H1 (cell line): ENCODE measurements at regions not wholly inside any gene's neighbourhood (a gene's known extent, or its start where the extent isn't known, plus 50 kb on each side); places are given as distances from the start of the nearest gene placed in this dataset.
"Not testable (repeated sequence)": the region's sequence is repeated elsewhere in the genome, so short reads cannot be mapped to it uniquely, and the experiment has no call there.

Source experiments
- CTCF ChIA-PET: fragments of 300-600 bp; sonication (Branson Sonifier 250); formaldehyde crosslinking; loops from one replicate; lab custom pipeline; 2021; ENCODE audit not compliant: partially characterized antibody; lab: Charles Lee
- POLR2A ChIA-PET: fragments of 300-600 bp; sonication (Branson Sonifier 250); formaldehyde crosslinking; loops from one replicate; lab custom pipeline; 2021; ENCODE audit warnings: inconsistent platforms; ENCODE audit not compliant: partially characterized antibody; lab: Charles Lee
- DNase-seq, 2 experiments: peaks; one replicate each; pipeline versions ENCODE4 v3.0.0 to v3.0.0-alpha.2; 2010 to 2022; ENCODE audit warnings: low spot score in 2 of 2, low read depth in 1 of 2, mixed read lengths in 1 of 2
- FAIRE-seq: peaks from 2 replicates; lab custom pipeline; 2011; peaks lifted over from hg19 to GRCh38; lab: Jason Lieb, UNC
- H2AFZ ChIP-seq: 2 replicates; pipeline ENCODE4 v1.8.1; 2012; ENCODE audit warnings: low read length, inconsistent platforms
- H2AK5ac ChIP-seq: 2 replicates; pipeline ENCODE4 v1.6.1; 2013; ENCODE audit warnings: low read depth, low read length
- H2BK120ac ChIP-seq: replicated peaks from 2 replicates; pipeline ENCODE3; 2013; ENCODE audit warnings: low read depth, low read length, inconsistent platforms
- H2BK12ac ChIP-seq: 2 replicates; pipeline ENCODE4 v1.6.1; 2013; ENCODE audit warnings: low read depth, low read length
- H2BK15ac ChIP-seq: 2 replicates; pipeline ENCODE4 v1.6.1; 2013; ENCODE audit warnings: low read length
- H2BK20ac ChIP-seq: 2 replicates; pipeline ENCODE4 v1.6.1; 2013; ENCODE audit warnings: low read length
- H2BK5ac ChIP-seq: 2 replicates; pipeline ENCODE4 v1.6.1; 2013; ENCODE audit warnings: low read depth, low read length
- H3K14ac ChIP-seq: 2 replicates; pipeline ENCODE4 v1.6.1; 2013; ENCODE audit warnings: inconsistent platforms; ENCODE audit not compliant: insufficient read length
- H3K18ac ChIP-seq: 2 replicates; pipeline ENCODE4 v1.6.1; 2013; ENCODE audit warnings: low read length; ENCODE audit errors: extremely low read depth
- H3K23ac ChIP-seq: 2 replicates; pipeline ENCODE4 v1.6.1; 2013; ENCODE audit warnings: inconsistent platforms; ENCODE audit not compliant: insufficient read length
- H3K23me2 ChIP-seq: 2 replicates; pipeline ENCODE4 v1.6.1; 2013; ENCODE audit warnings: low read depth, low read length
- H3K27ac ChIP-seq: 2 replicates; pipeline ENCODE4 v1.6.1; 2011; ENCODE audit warnings: low read depth, low read length, inconsistent platforms
- H3K27me3 ChIP-seq, 4 experiments: replicated peaks in 1 of 4; 1 replicate in 1 of 4; 2 replicates in 3 of 4; pipeline versions ENCODE4 v1.6.1 to v1.8.1; 2011 to 2013; ENCODE audit warnings: low read length in 3 of 4, mild to moderate bottlenecking in 3 of 4, inconsistent platforms in 2 of 4, mixed read lengths in 2 of 4, moderate library complexity in 1 of 4; ENCODE audit not compliant: control insufficient read depth in 3 of 4, insufficient read depth in 3 of 4; ENCODE audit errors: extremely low read depth in 1 of 4
- H3K36me3 ChIP-seq, 4 experiments: 2 replicates each; pipeline versions ENCODE4 v1.6.1 to v1.8.1; 2011 to 2013; ENCODE audit warnings: mild to moderate bottlenecking in 4 of 4, low read length in 3 of 4, moderate library complexity in 2 of 4, control low read depth in 1 of 4, inconsistent platforms in 1 of 4; ENCODE audit not compliant: insufficient read depth in 4 of 4, control insufficient read depth in 2 of 4
- H3K4ac ChIP-seq: replicated peaks from 2 replicates; pipeline ENCODE3; 2013; ENCODE audit warnings: low read length, low read depth, mixed read lengths, inconsistent platforms; ENCODE audit not compliant: insufficient read length
- H3K4me1 ChIP-seq, 4 experiments: replicated peaks in 1 of 4; 1 replicate in 1 of 4; 2 replicates in 3 of 4; pipeline versions ENCODE4 v1.6.1 to v1.8.1; 2011 to 2013; ENCODE audit warnings: low read length in 3 of 4, inconsistent platforms in 2 of 4, mixed read lengths in 1 of 4; ENCODE audit not compliant: insufficient read depth in 4 of 4, control insufficient read depth in 3 of 4
- H3K4me2 ChIP-seq, 2 experiments: 2 replicates each; pipeline versions ENCODE4 v1.6.1 to v1.8.1; 2011 to 2013; ENCODE audit warnings: low read depth in 2 of 2, low read length in 2 of 2, control low read depth in 1 of 2, inconsistent platforms in 1 of 2, mild to moderate bottlenecking in 1 of 2; ENCODE audit not compliant: insufficient read depth in 1 of 2
- H3K4me3 ChIP-seq, 4 experiments: fragments of 200-600, 300-600 bp in 1 of 4; sonication (generic), shearing (Covaris generic), sonication (Bioruptor Twin) in 1 of 4; 2 replicates each; pipeline versions ENCODE4 v1.5.1 to v1.8.1; 2011 to 2016; ENCODE audit warnings: low read length in 4 of 4, low read depth in 3 of 4, control low read depth in 2 of 4, inconsistent platforms in 2 of 4, mild to moderate bottlenecking in 2 of 4, mixed read lengths in 1 of 4, moderate library complexity in 1 of 4; ENCODE audit not compliant: insufficient read depth in 2 of 4; ENCODE audit errors: extremely low read depth in 1 of 4
- H3K56ac ChIP-seq: replicated peaks from 2 replicates; pipeline ENCODE3; 2013; ENCODE audit warnings: low read depth, mild to moderate bottlenecking, mixed read lengths, low read length, inconsistent platforms; ENCODE audit not compliant: insufficient read length
- H3K79me1 ChIP-seq: 2 replicates; pipeline ENCODE4 v1.6.1; 2013; ENCODE audit warnings: low read depth, low read length, control low read depth
- H3K79me2 ChIP-seq, 2 experiments: 2 replicates each; pipeline versions ENCODE4 v1.6.1 to v1.8.1; 2012 to 2013; ENCODE audit warnings: low read length in 2 of 2, mild to moderate bottlenecking in 2 of 2, inconsistent platforms in 1 of 2; ENCODE audit not compliant: insufficient read depth in 2 of 2, control insufficient read depth in 1 of 2
- H3K9ac ChIP-seq, 4 experiments: replicated peaks in 1 of 4; 1 replicate in 1 of 4; 2 replicates in 3 of 4; pipeline versions ENCODE4 v1.6.1 to v1.8.1; 2011 to 2013; ENCODE audit warnings: low read depth in 3 of 4, low read length in 3 of 4, control low read depth in 2 of 4, mild to moderate bottlenecking in 2 of 4, moderate library complexity in 2 of 4, inconsistent platforms in 1 of 4; ENCODE audit errors: extremely low read depth in 1 of 4
- H3K9me3 ChIP-seq, 2 experiments: 2 replicates each; pipeline versions ENCODE4 v1.6.1 to v1.8.1; 2012 to 2013; ENCODE audit warnings: mild to moderate bottlenecking in 2 of 2, moderate library complexity in 2 of 2, control low read depth in 1 of 2, inconsistent platforms in 1 of 2, low read depth in 1 of 2, low read length in 1 of 2, mixed read lengths in 1 of 2; ENCODE audit not compliant: insufficient read depth in 2 of 2
- H4K20me1 ChIP-seq, 2 experiments: replicated peaks in 1 of 2; 2 replicates each; pipeline versions ENCODE3 to v1.8.1; 2011 to 2013; ENCODE audit warnings: inconsistent platforms in 2 of 2, low read length in 2 of 2, mild to moderate bottlenecking in 1 of 2; ENCODE audit not compliant: insufficient read depth in 2 of 2, control insufficient read depth in 1 of 2
- H4K5ac ChIP-seq: 2 replicates; pipeline ENCODE4 v1.6.1; 2013; ENCODE audit warnings: low read length, low read depth, mixed read lengths, inconsistent platforms; ENCODE audit not compliant: insufficient read length
- H4K8ac ChIP-seq: 2 replicates; pipeline ENCODE4 v1.8.0; 2013; ENCODE audit warnings: mild to moderate bottlenecking, moderate library complexity, low read length, inconsistent platforms; ENCODE audit not compliant: insufficient read depth; ENCODE audit errors: extremely low read depth
- H4K91ac ChIP-seq: replicated peaks from 2 replicates; pipeline ENCODE3; 2013; ENCODE audit warnings: low read length, mixed read lengths, inconsistent platforms; ENCODE audit not compliant: insufficient read length
- WGBS, 2 experiments: shearing (Covaris generic) in 1 of 2; methylation state at CpG; one replicate each; pipeline versions ENCODE4 v1.1.6 to v1.1.7; 2013 to 2015; ENCODE audit warnings: low lambda C conversion rate in 2 of 2, mixed read lengths in 2 of 2, inconsistent platforms in 1 of 2, low coverage in 1 of 2, missing lambda C conversion rate in 1 of 2; ENCODE audit not compliant: insufficient replicate concordance in 2 of 2, insufficient coverage in 1 of 2, insufficient read length in 1 of 2; ENCODE audit errors: extremely low coverage in 1 of 2, missing lambda C conversion rate in 1 of 2; 5-methylcytosine and 5-hydroxymethylcytosine counted together

DNA sequence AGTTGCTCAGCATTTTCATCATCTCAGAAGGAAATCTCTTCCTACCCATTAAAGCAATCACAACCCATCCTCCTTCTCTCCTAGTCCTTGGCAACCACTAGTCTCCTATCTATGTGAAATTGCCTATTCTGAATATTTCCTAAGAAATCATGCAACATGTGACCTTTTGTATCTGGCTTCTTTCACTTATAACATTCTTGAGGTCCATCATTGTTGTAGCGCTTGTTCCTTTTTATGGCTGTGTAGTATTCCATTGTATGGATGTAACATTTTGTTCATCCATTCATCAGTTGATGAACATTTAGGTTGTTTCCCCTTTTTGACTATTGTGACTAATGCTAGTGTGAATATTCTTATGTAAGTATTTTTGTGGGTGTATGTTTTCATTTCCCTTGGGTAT, 2175.8 kb upstream of the DEFB115 start:
- H3K56ac ChIP-seq, H2BK20ac ChIP-seq, DNase-seq, FAIRE-seq, H3K23ac ChIP-seq, H3K23me2 ChIP-seq, H3K4me3 ChIP-seq, H3K9ac ChIP-seq, H2BK5ac ChIP-seq, H3K4me1 ChIP-seq, H2BK15ac ChIP-seq, H3K14ac ChIP-seq, CTCF ChIA-PET, H4K91ac ChIP-seq, H3K4ac ChIP-seq, H3K79me2 ChIP-seq, H3K27me3 ChIP-seq, H3K27ac ChIP-seq, H2BK120ac ChIP-seq, H3K18ac ChIP-seq, POLR2A ChIA-PET, H4K5ac ChIP-seq, H4K8ac ChIP-seq, H2AK5ac ChIP-seq, H3K79me1 ChIP-seq, H3K4me2 ChIP-seq, H3K36me3 ChIP-seq, H2AFZ ChIP-seq, H2BK12ac ChIP-seq, H4K20me1 ChIP-seq: not testable (repeated sequence)
- H3K9me3 ChIP-seq = peaks cover 29 to 40% of the 10 kb centered on the region in 2 experiments
- WGBS, 2 experiments = 100% methylated on average over 1 of the region's 1 CpG; no CpG with 5 or more reads in 1 of the 2 experiments
